Upper lobe of left lung (tissue), 4 donors: ENCODE measurements at regions not wholly inside any gene's neighbourhood (a gene's known extent, or its start where the extent isn't known, plus 50 kb on each side); places are given as distances from the start of the nearest gene placed in this dataset.

Experiments
- CTCF ChIP-seq, 6 experiments: fragments of 450-650 bp in 4 of 6; fragments of 200-600 bp in 2 of 6; sonication (generic) in 2 of 6; IDR thresholded peaks; one replicate each; pipeline ENCODE4 v1.5.1; 2016 to 2019; ENCODE audit warnings: antibody characterized with exemption in 6 of 6
- EP300 ChIP-seq, 4 donors: sonication (generic); formaldehyde crosslinking; IDR thresholded peaks; one replicate each; pipeline ENCODE4 v1.5.1; 2017; ENCODE audit warnings: antibody characterized with exemption in 4 of 4, control low read depth in 2 of 4

DNA sequence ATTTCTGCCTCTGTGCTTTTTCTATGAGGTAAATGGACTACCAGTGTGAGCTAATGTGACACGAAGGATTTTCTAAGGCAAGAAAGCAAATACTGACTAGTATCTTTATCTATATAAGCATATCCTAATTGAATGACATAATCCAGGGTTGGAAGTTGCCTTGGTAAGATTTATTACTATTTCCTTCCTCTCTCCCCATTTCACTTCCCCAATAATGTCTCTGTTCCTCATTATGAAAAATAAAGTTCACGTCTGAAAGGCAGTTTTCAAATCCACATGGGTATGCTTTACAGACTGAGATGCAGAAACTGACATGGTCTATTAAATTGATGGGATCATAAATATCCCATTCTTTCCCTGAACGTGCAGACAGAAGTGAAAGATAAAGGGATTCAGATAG, 86.0 kb downstream of the DTWD1 start:
- no peak for TF ChIP-seq CTCF (IDR thresholded peaks at IDR 0.05)
- TF ChIP-seq EP300 (IDR thresholded peaks at IDR 0.05) = no peak
